Activated CD4-positive, alpha-beta T cell treated with anti-CD3 and anti-CD28 coated beads for 36 hours (primary cell): ENCODE measurements at regions not wholly inside any gene's neighbourhood (a gene's known extent, or its start where the extent isn't known, plus 50 kb on each side); places are given as distances from the start of the nearest gene placed in this dataset.
A peak's percentile ranks its signal among the peaks of the same experiment; 100 is the strongest.
"Not testable (repeated sequence)": the region's sequence is repeated elsewhere in the genome, so short reads cannot be mapped to it uniquely, and the experiment has no call there.

Experiments used
- ATAC-seq: fragments of 200-7000 bp; cut with Tn5 transposase; one replicate; pipeline ENCODE4 v1.10.0; 2021; ENCODE audit warnings: mild to moderate bottlenecking, moderate library complexity
- CTCF ChIA-PET: fragments of 350-600 bp; sonication (Branson Sonifier 250); formaldehyde crosslinking; loops from one replicate; lab custom pipeline; 2021; ENCODE audit warnings: antibody characterized with exemption; lab: Charles Lee
- POLR2A ChIA-PET: fragments of 350-600 bp; sonication (Branson Sonifier 250); formaldehyde crosslinking; loops from one replicate; lab custom pipeline; 2021; ENCODE audit warnings: antibody characterized with exemption, inconsistent platforms; lab: Charles Lee
- DNase-seq: peaks from one replicate; pipeline ENCODE4 v3.0.0-alpha.2; 2020
- H3K27ac Mint-ChIP-seq: one replicate; pipeline ENCODE4 v1.8.0; 2021; ENCODE audit warnings: mixed read lengths
- H3K27me3 Mint-ChIP-seq: one replicate; pipeline ENCODE4 v1.8.0; 2021; ENCODE audit warnings: mixed read lengths
- H3K36me3 Mint-ChIP-seq: one replicate; pipeline ENCODE4 v1.8.0; 2021; ENCODE audit warnings: low read depth, mixed read lengths
- H3K4me1 Mint-ChIP-seq: one replicate; pipeline ENCODE4 v1.8.0; 2021; ENCODE audit warnings: mixed read lengths
- H3K4me3 Mint-ChIP-seq: one replicate; pipeline ENCODE4 v1.8.0; 2021; ENCODE audit warnings: mild to moderate bottlenecking, moderate library complexity, mixed read lengths
- H3K9me3 Mint-ChIP-seq: one replicate; pipeline ENCODE4 v1.8.0; 2021; ENCODE audit warnings: low read depth, mixed read lengths
- intact Hi-C, 2 experiments: fragments of 100-400 bp; cut with DNase I in 1 of 2; cut with micrococcal nuclease in 1 of 2; formaldehyde crosslinking; loops; one replicate each; pipeline versions ENCODE4 v1.14.2 to v1.15.1; 2022 to 2024; cut with DNase I, micrococcal nuclease

GRCh38 chr6:14882394-14883026 is 363.4 kb upstream of the JARID2 start:
- H3K4me1 Mint-ChIP-seq, result peaks cover 24% of the 10 kb centered on the region
- peaks cover 2% of the 10 kb centered on the region for H3K36me3 Mint-ChIP-seq
- DNase-seq, result no peak
- peak overlapping the region; percentile 9 for H3K27ac Mint-ChIP-seq
- H3K9me3 Mint-ChIP-seq, result peaks cover 3% of the 10 kb centered on the region
- H3K27me3 Mint-ChIP-seq, result no peaks in the 10 kb centered on the region
- ChIA-PET CTCF (no interaction called here), POLR2A (no interaction called here)
- H3K4me3 Mint-ChIP-seq, result no peak overlapping the region
- intact Hi-C loops, result no loop called here
- no peak for ATAC-seq

GRCh38 chr6:14883921-14884320 is 361.9 kb upstream of the JARID2 start:
- Mint-ChIP-seq H3K9me3 (peaks cover 3% of the 10 kb centered on the region), H3K4me1 (peaks cover 10% of the 10 kb centered on the region), H3K36me3 (no peaks in the 10 kb centered on the region), H3K27me3 (no peaks in the 10 kb centered on the region), H3K27ac (no peak overlapping the region), H3K4me3 (no peak overlapping the region)
- ChIA-PET POLR2A (no interaction called here), CTCF (interaction anchor here (1.3 kb wide), 1 partner anchor 11 kb away, joined by 3 read pairs; no protein-coding TSS in a partner anchor)
- ATAC-seq, result no peak
- no peak for DNase-seq
- intact Hi-C loops, result no loop called here

DNA sequence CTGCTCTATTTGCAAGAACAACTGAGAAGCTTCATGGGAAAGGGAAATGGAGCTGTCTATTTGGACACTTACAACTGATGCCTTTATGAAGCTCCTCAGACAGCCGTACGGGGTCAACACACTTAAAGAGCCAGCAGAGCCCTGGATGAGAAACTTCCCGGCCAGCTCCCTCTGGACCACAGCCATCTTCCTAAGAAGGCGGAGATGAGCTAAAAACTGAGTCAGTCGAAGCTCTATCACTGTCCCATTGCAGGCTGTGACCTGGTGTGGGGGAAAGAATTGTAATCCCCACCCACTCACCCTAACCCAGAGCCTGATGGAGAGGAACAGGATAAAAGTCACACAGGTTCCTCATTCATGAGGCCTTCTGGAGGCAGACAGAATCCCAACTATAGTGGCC is 360.4 kb upstream of the JARID2 start:
- intact Hi-C loops, result no loop called here
- no peaks in the 10 kb centered on the region for H3K27me3 Mint-ChIP-seq
- H3K36me3 Mint-ChIP-seq, result no peaks in the 10 kb centered on the region
- H3K4me3 Mint-ChIP-seq, result no peak overlapping the region
- no peak for ATAC-seq
- H3K27ac Mint-ChIP-seq, result no peak overlapping the region
- peaks cover under 1% of the 10 kb centered on the region for H3K4me1 Mint-ChIP-seq
- no peak for DNase-seq
- peaks cover 3% of the 10 kb centered on the region for H3K9me3 Mint-ChIP-seq
- CTCF ChIA-PET, result interaction anchor here (0.5 to 0.6 kb wide), 2 partner anchors 310 to 516 kb away, joined by 3 read pairs; no protein-coding TSS in a partner anchor
- POLR2A ChIA-PET, result no interaction called here

GRCh38 chr6:14887181-14887580 is 358.7 kb upstream of the JARID2 start:
- Mint-ChIP-seq H3K27me3 (no peaks in the 10 kb centered on the region), H3K4me1 (no peaks in the 10 kb centered on the region), H3K27ac (no peak overlapping the region), H3K36me3 (no peaks in the 10 kb centered on the region), H3K4me3 (no peak overlapping the region), H3K9me3 (peaks cover 3% of the 10 kb centered on the region)
- CTCF ChIA-PET, result interaction anchor here (1.0 kb wide), 1 partner anchor 10 kb away, joined by 4 read pairs; no protein-coding TSS in a partner anchor
- ATAC-seq, result no peak
- POLR2A ChIA-PET, result no interaction called here
- DNase-seq, result no peak
- intact Hi-C loops, result no loop called here

- Mint-ChIP-seq H3K27me3 (no peaks in the 10 kb centered on the region), H3K27ac (no peak overlapping the region), H3K36me3 (no peaks in the 10 kb centered on the region), H3K4me1 (no peaks in the 10 kb centered on the region), H3K4me3 (no peak overlapping the region), H3K9me3 (peaks cover 3% of the 10 kb centered on the region)
- CTCF ChIA-PET, result no interaction called here
- DNase-seq (no peak), ATAC-seq (no peak)
- POLR2A ChIA-PET, result no interaction called here
- intact Hi-C loops, result no loop called here
Observed at GRCh38 chr6:14887986-14888574, 357.8 kb upstream of the JARID2 start.

DNA sequence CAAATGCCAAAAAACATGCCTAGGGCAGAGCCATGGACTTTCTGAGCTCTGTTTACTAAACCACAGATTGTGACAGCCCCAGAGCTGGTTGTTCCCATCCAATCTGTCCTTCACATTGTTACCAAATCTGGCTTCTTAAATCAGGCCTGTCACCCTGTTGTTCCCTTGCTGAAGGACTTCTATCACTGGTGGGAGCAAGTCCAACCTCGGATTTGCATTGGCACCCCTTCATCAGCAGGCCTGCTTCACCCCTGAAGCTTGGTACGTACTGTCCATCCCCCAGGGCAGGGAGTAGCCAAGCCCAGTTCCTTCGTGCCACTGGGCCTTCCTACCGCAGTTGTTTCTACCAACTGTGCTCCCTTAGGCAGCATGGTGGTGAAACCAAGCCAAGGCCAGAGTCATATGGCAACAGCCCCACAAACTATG is 357.3 kb upstream of the JARID2 start:
- CTCF ChIA-PET, result no interaction called here
- H3K36me3 Mint-ChIP-seq, result no peaks in the 10 kb centered on the region
- POLR2A ChIA-PET, result no interaction called here
- no peak for ATAC-seq
- H3K4me1 Mint-ChIP-seq, result no peaks in the 10 kb centered on the region
- H3K27ac Mint-ChIP-seq, result no peak overlapping the region
- DNase-seq, result no peak
- no peaks in the 10 kb centered on the region for H3K27me3 Mint-ChIP-seq
- intact Hi-C loops, result no loop called here
- H3K9me3 Mint-ChIP-seq, result peaks cover 3% of the 10 kb centered on the region
- H3K4me3 Mint-ChIP-seq, result no peak overlapping the region

- Mint-ChIP-seq H3K4me1 (no peaks in the 10 kb centered on the region), H3K27me3 (no peaks in the 10 kb centered on the region), H3K9me3 (peaks cover 3% of the 10 kb centered on the region), H3K36me3 (no peaks in the 10 kb centered on the region), H3K27ac (no peak overlapping the region), H3K4me3 (no peak overlapping the region)
- ATAC-seq, result no peak
- ChIA-PET CTCF (no interaction called here), POLR2A (no interaction called here)
- intact Hi-C loops, result no loop called here
- no peak for DNase-seq
Observed at GRCh38 chr6:14889188-14889587, 356.7 kb upstream of the JARID2 start.

DNA sequence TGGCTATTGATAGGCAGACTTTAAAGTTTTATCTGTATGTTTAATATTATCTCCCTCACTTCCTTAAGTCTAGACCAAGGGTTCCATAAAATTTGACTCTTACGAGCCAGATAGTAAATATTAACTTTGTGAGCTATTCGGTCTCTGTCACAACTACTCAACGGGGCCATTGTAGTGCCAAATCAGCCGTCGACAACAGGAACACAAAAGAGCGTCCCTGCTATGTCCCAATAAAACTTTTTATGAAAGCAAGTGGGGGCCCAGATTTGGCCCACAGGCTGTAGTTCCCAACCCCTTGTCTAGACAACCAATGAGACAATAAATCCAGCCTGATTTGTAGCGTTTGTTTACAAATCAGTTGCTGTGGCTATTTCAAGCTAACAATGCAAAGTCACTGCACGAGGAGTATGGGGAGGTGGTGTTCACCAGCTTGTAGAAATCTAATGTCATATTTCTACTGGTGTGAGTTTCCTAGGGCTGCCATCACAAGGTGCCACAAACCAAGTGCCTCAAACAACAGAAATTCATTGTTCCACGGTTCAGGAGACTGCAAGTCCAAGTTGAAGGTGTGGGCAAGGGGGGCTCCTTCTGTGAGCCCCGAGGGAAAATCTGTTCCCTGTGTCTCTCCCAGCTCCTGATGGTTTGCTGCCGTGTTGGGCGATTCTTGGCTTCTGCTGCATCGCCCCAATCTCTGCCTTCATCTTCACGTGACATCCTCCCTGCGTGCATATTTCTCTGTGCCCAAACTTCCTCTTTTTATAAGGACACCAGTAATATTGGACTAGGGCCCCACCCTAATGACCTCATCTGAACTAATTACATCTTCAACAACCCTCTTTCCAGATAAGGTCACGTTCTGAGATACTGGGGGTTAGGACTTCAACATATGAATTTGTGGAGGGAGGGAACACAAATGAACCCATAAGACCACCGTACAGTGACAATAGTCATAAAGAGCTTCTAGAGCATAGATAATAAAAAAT is 356.0 kb upstream of the JARID2 start:
- Mint-ChIP-seq H3K27ac (no peak overlapping the region), H3K4me3 (no peak overlapping the region)
- intact Hi-C loops, result no loop called here

GRCh38 chr6:14891820-14892375 is 354.0 kb upstream of the JARID2 start:
- ATAC-seq, DNase-seq, H3K36me3 Mint-ChIP-seq, H3K27me3 Mint-ChIP-seq, CTCF ChIA-PET, intact Hi-C loops, H3K4me3 Mint-ChIP-seq, H3K9me3 Mint-ChIP-seq, POLR2A ChIA-PET, H3K4me1 Mint-ChIP-seq, H3K27ac Mint-ChIP-seq: not testable (repeated sequence)

More for the DNA sequence above, 356.0 kb upstream of the JARID2 start:
- CTCF ChIA-PET, result no interaction called here
- POLR2A ChIA-PET, result no interaction called here
- ATAC-seq (no peak), DNase-seq (no peak)
- Mint-ChIP-seq H3K36me3 (no peaks in the 10 kb centered on the region), H3K4me1 (no peaks in the 10 kb centered on the region), H3K27me3 (no peaks in the 10 kb centered on the region), H3K9me3 (peaks cover under 1% of the 10 kb centered on the region)

- ATAC-seq (no peak), DNase-seq (no peak)
- Mint-ChIP-seq H3K36me3 (no peaks in the 10 kb centered on the region), H3K4me3 (no peak overlapping the region), H3K9me3 (no peaks in the 10 kb centered on the region), H3K27ac (no peak overlapping the region), H3K27me3 (no peaks in the 10 kb centered on the region), H3K4me1 (peaks cover 2% of the 10 kb centered on the region)
- ChIA-PET CTCF (interaction anchor here (0.9 kb wide), 1 partner anchor 10 kb away, joined by 3 read pairs; no protein-coding TSS in a partner anchor), POLR2A (interaction anchor here (0.6 kb wide), 1 partner anchor 1245 kb away, joined by 6 read pairs; no protein-coding TSS in a partner anchor)
- intact Hi-C loops, result no loop called here
Observed at GRCh38 chr6:14894105-14894504, 351.8 kb upstream of the JARID2 start.

DNA sequence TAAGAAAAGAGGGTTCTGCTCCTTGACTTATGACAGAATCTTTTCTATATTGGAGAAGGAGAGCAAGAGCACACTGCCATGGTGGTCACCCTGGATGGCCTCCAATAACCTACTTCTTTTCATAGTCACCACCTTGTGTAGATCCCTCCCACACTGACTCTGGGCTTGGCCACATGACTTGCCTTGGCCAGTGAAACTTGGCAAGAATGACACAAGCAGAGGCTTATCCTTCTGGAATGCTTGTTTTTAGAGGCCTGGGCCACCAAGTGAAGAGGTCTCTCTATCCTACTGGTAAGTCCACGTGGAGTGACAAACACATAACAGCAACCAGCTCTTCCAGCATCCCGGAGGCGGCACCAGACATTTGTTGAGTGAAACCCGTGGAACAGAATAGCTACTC is 349.4 kb upstream of the JARID2 start:
- H3K27me3 Mint-ChIP-seq, result no peaks in the 10 kb centered on the region
- ChIA-PET POLR2A (interaction anchor here (0.5 kb wide), 1 partner anchor 717 kb away, joined by 3 read pairs; no protein-coding TSS in a partner anchor), CTCF (no interaction called here)
- H3K36me3 Mint-ChIP-seq, result no peaks in the 10 kb centered on the region
- intact Hi-C loops, result no loop called here
- no peak overlapping the region for H3K27ac Mint-ChIP-seq
- ATAC-seq (no peak), DNase-seq (no peak)
- peaks cover 2% of the 10 kb centered on the region for H3K4me1 Mint-ChIP-seq
- H3K4me3 Mint-ChIP-seq, result no peak overlapping the region
- H3K9me3 Mint-ChIP-seq, result no peaks in the 10 kb centered on the region
